Type B pancreatic cell (in vitro differentiated cells): ENCODE measurements at regions not wholly inside any gene's neighbourhood (a gene's known extent, or its start where the extent isn't known, plus 50 kb on each side); places are given as distances from the start of the nearest gene placed in this dataset.
A peak's percentile ranks its signal among the peaks of the same experiment; 100 is the strongest.
"Not testable (repeated sequence)": the region's sequence is repeated elsewhere in the genome, so short reads cannot be mapped to it uniquely, and the experiment has no call there.

Source experiments
- DNase-seq: peaks from one replicate; pipeline ENCODE4 v3.0.0; 2021; ENCODE audit warnings: mixed read lengths; ENCODE audit not compliant: unreplicated experiment; ENCODE audit errors: extremely low spot score
- H3K27ac Mint-ChIP-seq: 2 replicates; pipeline ENCODE4 v1.8.0; 2021; ENCODE audit warnings: mild to moderate bottlenecking, mixed read lengths
- H3K27me3 Mint-ChIP-seq: 2 replicates; pipeline ENCODE4 v1.8.0; 2021; ENCODE audit warnings: mixed read lengths
- H3K36me3 Mint-ChIP-seq: 2 replicates; pipeline ENCODE4 v1.8.0; 2021; ENCODE audit warnings: mixed read lengths
- H3K4me1 Mint-ChIP-seq: one replicate; pipeline ENCODE4 v1.8.0; 2021; ENCODE audit warnings: mixed read lengths; ENCODE audit not compliant: unreplicated experiment
- H3K4me3 Mint-ChIP-seq: 2 replicates; pipeline ENCODE4 v1.8.0; 2021; ENCODE audit warnings: mild to moderate bottlenecking, mixed read lengths
- H3K9me3 Mint-ChIP-seq: 2 replicates; pipeline ENCODE4 v1.8.0; 2021; ENCODE audit warnings: mixed read lengths
- TF ChIP-seq, protein P1 (sequence below): fragments of 200-600 bp; sonication (generic); conservative IDR thresholded peaks from 2 replicates; pipeline ENCODE4 v1.5.0; 2021; ENCODE audit warnings: antibody characterized with exemption, mild to moderate bottlenecking

DNA sequence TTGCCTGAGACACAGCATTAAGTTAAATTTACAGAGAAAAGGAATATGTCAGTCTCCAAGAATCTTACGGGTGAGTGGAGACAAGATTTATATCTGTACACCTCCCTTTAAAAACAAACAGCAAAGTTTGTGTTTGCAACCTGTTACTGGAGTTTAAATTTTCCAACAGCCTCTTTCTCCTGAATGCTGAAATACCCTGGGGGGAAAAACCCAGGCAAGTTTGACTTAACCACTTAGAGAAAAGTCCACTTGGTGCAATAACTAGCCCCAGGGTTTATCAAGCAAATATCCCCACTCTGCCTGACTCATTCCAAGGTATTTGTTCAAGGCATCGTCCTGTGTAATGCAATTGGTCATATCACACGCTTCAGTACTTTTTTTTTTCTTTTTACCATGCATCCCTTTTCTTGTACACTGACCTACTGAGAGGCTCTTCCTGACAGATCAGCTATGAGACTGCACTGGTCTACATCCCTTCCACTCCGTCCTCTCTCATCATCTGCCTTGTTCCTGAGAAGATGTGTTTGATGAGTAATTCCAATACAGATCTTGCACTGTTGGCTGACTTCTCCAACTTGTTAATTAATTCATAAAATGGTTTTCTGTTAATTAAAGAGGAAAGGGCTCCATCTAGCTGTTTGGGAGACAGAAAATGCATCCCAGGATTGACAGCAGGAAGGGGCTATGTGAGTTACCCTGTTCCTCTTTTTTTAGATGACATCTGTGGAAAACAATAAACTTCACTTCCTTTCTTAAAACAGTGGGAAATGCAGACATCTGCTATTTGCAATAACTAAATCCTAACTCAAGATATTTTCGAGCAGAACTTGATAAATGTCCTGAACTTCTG lies 212.5 kb upstream of the IRS2 start:
- peaks cover 12% of the 10 kb centered on the region for H3K9me3 Mint-ChIP-seq
- H3K27me3 Mint-ChIP-seq: peaks cover 32% of the 10 kb centered on the region
- DNase-seq: no peak
- H3K27ac Mint-ChIP-seq: peak overlapping the region; percentile 37
- TF ChIP-seq, protein P1, sequence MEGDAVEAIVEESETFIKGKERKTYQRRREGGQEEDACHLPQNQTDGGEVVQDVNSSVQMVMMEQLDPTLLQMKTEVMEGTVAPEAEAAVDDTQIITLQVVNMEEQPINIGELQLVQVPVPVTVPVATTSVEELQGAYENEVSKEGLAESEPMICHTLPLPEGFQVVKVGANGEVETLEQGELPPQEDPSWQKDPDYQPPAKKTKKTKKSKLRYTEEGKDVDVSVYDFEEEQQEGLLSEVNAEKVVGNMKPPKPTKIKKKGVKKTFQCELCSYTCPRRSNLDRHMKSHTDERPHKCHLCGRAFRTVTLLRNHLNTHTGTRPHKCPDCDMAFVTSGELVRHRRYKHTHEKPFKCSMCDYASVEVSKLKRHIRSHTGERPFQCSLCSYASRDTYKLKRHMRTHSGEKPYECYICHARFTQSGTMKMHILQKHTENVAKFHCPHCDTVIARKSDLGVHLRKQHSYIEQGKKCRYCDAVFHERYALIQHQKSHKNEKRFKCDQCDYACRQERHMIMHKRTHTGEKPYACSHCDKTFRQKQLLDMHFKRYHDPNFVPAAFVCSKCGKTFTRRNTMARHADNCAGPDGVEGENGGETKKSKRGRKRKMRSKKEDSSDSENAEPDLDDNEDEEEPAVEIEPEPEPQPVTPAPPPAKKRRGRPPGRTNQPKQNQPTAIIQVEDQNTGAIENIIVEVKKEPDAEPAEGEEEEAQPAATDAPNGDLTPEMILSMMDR: no peak
- peak overlapping the region; percentile 42 for H3K4me3 Mint-ChIP-seq
- H3K4me1 Mint-ChIP-seq: peaks cover 26% of the 10 kb centered on the region
- H3K36me3 Mint-ChIP-seq: no peaks in the 10 kb centered on the region

DNA sequence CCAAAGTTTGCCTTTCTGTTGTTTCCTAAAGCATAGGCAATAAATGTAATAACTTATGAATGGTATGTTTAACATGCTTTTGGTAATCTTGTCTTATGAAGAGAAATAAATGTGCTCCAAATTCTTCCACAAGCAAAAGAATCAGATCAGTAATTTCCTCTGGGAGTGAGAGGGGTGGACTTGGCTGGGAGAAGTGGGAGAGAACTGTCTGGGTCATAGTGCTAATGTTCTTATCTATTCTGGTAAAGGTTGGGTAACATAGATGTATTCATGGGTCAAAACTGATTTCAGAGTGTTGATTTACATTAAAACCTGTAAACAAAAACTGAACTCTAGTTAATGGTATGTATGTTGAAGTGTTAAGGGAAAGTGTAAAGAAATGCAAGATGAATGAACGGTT lies 211.7 kb upstream of the IRS2 start:
- DNase-seq: no peak

DNA sequence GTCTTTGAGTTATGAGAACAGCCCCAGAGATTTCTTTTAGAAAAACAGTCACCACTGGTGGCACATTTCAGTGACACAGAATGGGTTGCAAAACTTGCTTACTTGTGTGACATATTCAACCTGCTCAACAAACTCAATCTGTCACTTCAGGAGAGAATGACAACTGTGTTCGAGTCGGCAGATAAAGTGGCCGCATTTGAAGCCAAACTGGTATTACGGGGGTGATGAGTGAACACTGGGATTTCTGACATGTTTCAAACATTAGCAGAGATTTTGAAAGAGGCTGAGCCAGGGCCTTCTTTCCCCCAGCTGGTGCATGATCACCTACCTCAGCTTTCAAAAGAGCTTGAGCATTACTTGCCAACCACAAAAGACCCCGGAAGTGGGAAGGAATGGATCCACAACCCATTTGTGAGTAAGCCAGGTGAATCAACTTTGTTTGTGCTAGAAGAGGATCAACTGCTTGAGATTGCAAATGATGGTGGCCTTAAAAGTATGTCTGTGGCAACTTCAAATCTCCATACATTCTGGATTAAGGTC lies 210.7 kb upstream of the IRS2 start:
- not testable (repeated sequence) for H3K4me3 Mint-ChIP-seq, H3K36me3 Mint-ChIP-seq, DNase-seq
- Mint-ChIP-seq H3K27me3 (peaks cover 35% of the 10 kb centered on the region), H3K27ac (peak overlapping the region; percentile 40), H3K9me3 (peaks cover 12% of the 10 kb centered on the region), H3K4me1 (peaks cover 26% of the 10 kb centered on the region)

More for the DNA sequence above, 211.7 kb upstream of the IRS2 start:
- no peaks in the 10 kb centered on the region for H3K36me3 Mint-ChIP-seq
- H3K9me3 Mint-ChIP-seq: peaks cover 12% of the 10 kb centered on the region
- peaks cover 33% of the 10 kb centered on the region for H3K27me3 Mint-ChIP-seq
- TF ChIP-seq, protein P1: no peak
- H3K27ac Mint-ChIP-seq: no peak overlapping the region
- peaks cover 26% of the 10 kb centered on the region for H3K4me1 Mint-ChIP-seq
- no peak overlapping the region for H3K4me3 Mint-ChIP-seq

DNA sequence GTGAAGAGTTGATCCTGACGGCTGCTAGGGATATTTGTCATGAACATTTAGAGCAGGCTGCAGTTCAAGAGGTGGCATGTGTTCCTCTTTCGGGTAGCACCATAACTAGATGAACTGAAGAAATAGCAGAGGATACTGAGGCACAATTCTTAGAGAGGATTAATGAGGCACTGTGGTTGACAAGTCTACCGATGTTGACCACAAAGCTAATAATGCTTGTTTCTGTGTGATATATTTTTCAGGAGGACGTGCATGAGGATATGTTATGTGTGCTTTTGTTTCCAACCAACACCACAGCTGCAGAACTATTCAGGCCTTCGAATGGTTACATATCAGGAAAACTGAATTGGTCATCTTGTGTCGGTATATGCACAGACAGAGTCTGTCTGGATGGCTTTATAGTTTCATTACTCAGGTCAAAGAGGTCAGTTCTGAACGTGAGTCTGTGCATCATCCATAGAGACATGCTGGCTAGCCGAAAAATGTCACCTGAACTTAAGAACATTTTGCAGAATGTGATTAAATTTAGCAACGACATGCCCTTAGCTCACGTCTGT lies 210.1 kb upstream of the IRS2 start:
- Mint-ChIP-seq H3K27ac (peak overlapping the region; percentile 40), H3K36me3 (no peaks in the 10 kb centered on the region)

DNA sequence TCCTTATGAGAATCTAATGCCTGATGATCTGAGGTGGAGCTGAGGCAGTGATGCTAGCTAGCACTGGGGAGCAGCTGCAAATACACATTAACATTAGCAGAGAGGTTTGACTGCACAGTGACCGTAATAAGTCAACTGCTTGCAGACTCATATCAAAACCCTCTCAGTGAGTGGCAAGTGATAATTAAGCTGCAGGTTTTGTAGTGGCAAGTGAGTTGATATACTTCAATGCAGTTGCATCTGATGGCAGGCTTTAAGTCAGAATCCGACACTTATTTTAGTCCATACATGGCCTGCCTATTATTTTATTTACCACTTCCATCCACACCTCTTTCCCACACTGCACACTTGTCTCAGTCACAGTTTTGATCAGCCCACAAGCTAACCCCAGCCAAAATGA lies 209.2 kb upstream of the IRS2 start:
- H3K27ac Mint-ChIP-seq: no peak overlapping the region
- peaks cover 26% of the 10 kb centered on the region for H3K27me3 Mint-ChIP-seq
- peaks cover 9% of the 10 kb centered on the region for H3K9me3 Mint-ChIP-seq
- no peak for DNase-seq
- no peak overlapping the region for H3K4me3 Mint-ChIP-seq
- no peaks in the 10 kb centered on the region for H3K36me3 Mint-ChIP-seq
- TF ChIP-seq, protein P1: no peak
- H3K4me1 Mint-ChIP-seq: peaks cover 23% of the 10 kb centered on the region

More for the DNA sequence above, 210.1 kb upstream of the IRS2 start:
- Mint-ChIP-seq H3K4me1 (peaks cover 26% of the 10 kb centered on the region), H3K27me3 (peaks cover 29% of the 10 kb centered on the region), H3K4me3 (no peak overlapping the region), H3K9me3 (peaks cover 9% of the 10 kb centered on the region)
- TF ChIP-seq, protein P1: no peak
- DNase-seq: no peak

DNA sequence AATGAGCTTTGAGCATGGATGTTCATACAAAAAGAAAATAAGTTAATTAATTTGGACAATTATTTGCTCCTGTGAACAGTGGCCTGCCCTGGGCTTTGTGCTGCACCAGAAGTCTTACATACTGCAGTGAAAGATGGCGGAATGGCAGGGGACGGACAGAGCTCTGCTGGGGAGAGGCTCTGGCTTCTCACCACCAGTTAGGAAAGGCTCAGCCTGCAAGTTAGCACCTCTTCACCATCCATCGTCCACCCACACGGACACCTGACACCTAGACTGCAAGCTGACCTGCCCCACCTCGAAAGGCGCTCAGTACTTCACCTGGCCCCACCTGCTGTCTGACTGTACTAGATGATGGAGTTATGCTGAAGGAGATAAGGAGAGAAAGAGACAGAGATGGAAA lies 203.9 kb upstream of the IRS2 start:
- H3K36me3 Mint-ChIP-seq: no peaks in the 10 kb centered on the region
- no peak overlapping the region for H3K4me3 Mint-ChIP-seq
- H3K4me1 Mint-ChIP-seq: no peaks in the 10 kb centered on the region
- no peak for DNase-seq
- no peak overlapping the region for H3K27ac Mint-ChIP-seq
- peaks cover 24% of the 10 kb centered on the region for H3K27me3 Mint-ChIP-seq
- TF ChIP-seq, protein P1: no peak
- no peaks in the 10 kb centered on the region for H3K9me3 Mint-ChIP-seq
